ENCODE measurements at regions not wholly inside any gene's neighbourhood (a gene's known extent, or its start where the extent isn't known, plus 50 kb on each side); places are given as distances from the start of the nearest gene placed in this dataset.

GRCh38 chr6:44712353-44713111 is 325.0 kb downstream of the CDC5L start:
- Histone ChIP-seq H3K4me1 (ENCODE audit: insufficient read depth, low read length, poor library complexity, severe bottlenecking) (no peaks in the 10 kb centered on the region), H3K9me2 (replicated peaks; ENCODE audit: low read depth, low read length) (no peaks in the 10 kb centered on the region), H3K9me3 (ENCODE audit: insufficient read depth, low read depth, low read length) (no peaks in the 10 kb centered on the region), H2AFZ (ENCODE audit: low read length) (no peak overlapping the region), H3K79me2 (ENCODE audit: insufficient read depth, low read length) (no peaks in the 10 kb centered on the region), H3K36me3 (ENCODE audit: insufficient read depth, low read length) (no peaks in the 10 kb centered on the region), H4K20me1 (ENCODE audit: insufficient read depth, low read length, poor library complexity, severe bottlenecking) (no peaks in the 10 kb centered on the region), H3F3A (ENCODE audit: low read depth) (no peaks in the 10 kb centered on the region), H3K4me3 (ENCODE audit: low read length, poor library complexity, severe bottlenecking) (no peak overlapping the region), H3K4me2 (ENCODE audit: low read depth, low read length, poor library complexity, severe bottlenecking) (no peak overlapping the region), H3K27me3 (ENCODE audit: insufficient read depth, low read length, poor library complexity, severe bottlenecking) (no peaks in the 10 kb centered on the region), H3K9ac (ENCODE audit: low read depth, low read length, poor library complexity, severe bottlenecking) (no peak overlapping the region)
- TF ChIP-seq EZH2phosphoT487 (IDR thresholded peaks at IDR 0.05; ENCODE audit: borderline replicate concordance), result no peak
- TF ChIP-seq CTCF (conservative IDR thresholded peaks at IDR 0.05; ENCODE audit: low read length), result no peak

GRCh38 chr6:44715188-44715587 is 327.7 kb downstream of the CDC5L start:
- no peak overlapping the region for H2AFZ ChIP-seq (ENCODE audit: low read length)
- no peak for TF ChIP-seq CTCF (conservative IDR thresholded peaks at IDR 0.05; ENCODE audit: low read length)
- no peak for TF ChIP-seq EZH2phosphoT487 (IDR thresholded peaks at IDR 0.05; ENCODE audit: borderline replicate concordance)
- no peak overlapping the region for H3K9ac ChIP-seq (ENCODE audit: low read depth, low read length, poor library complexity, severe bottlenecking)
- no peaks in the 10 kb centered on the region for H3K36me3 ChIP-seq (ENCODE audit: insufficient read depth, low read length)
- no peaks in the 10 kb centered on the region for H4K20me1 ChIP-seq (ENCODE audit: insufficient read depth, low read length, poor library complexity, severe bottlenecking)
- H3K9me2 ChIP-seq (replicated peaks; ENCODE audit: low read depth, low read length), result no peaks in the 10 kb centered on the region
- no peaks in the 10 kb centered on the region for H3K79me2 ChIP-seq (ENCODE audit: insufficient read depth, low read length)
- no peaks in the 10 kb centered on the region for H3K27me3 ChIP-seq (ENCODE audit: insufficient read depth, low read length, poor library complexity, severe bottlenecking)
- no peaks in the 10 kb centered on the region for H3F3A ChIP-seq (ENCODE audit: low read depth)
- no peak overlapping the region for H3K4me3 ChIP-seq (ENCODE audit: low read length, poor library complexity, severe bottlenecking)
- H3K4me2 ChIP-seq (ENCODE audit: low read depth, low read length, poor library complexity, severe bottlenecking), result no peak overlapping the region
- H3K4me1 ChIP-seq (ENCODE audit: insufficient read depth, low read length, poor library complexity, severe bottlenecking), result no peaks in the 10 kb centered on the region
- H3K9me3 ChIP-seq (ENCODE audit: insufficient read depth, low read depth, low read length), result no peaks in the 10 kb centered on the region

GRCh38 chr6:44715925-44716324 is 328.4 kb downstream of the CDC5L start:
- TF ChIP-seq CTCF (conservative IDR thresholded peaks at IDR 0.05; ENCODE audit: low read length), result no peak
- TF ChIP-seq EZH2phosphoT487 (IDR thresholded peaks at IDR 0.05; ENCODE audit: borderline replicate concordance), result no peak
- Histone ChIP-seq H3K4me3 (ENCODE audit: low read length, poor library complexity, severe bottlenecking) (no peak overlapping the region), H3K36me3 (ENCODE audit: insufficient read depth, low read length) (no peaks in the 10 kb centered on the region), H3K4me2 (ENCODE audit: low read depth, low read length, poor library complexity, severe bottlenecking) (no peak overlapping the region), H3K4me1 (ENCODE audit: insufficient read depth, low read length, poor library complexity, severe bottlenecking) (no peaks in the 10 kb centered on the region), H4K20me1 (ENCODE audit: insufficient read depth, low read length, poor library complexity, severe bottlenecking) (no peaks in the 10 kb centered on the region), H3K9me3 (ENCODE audit: insufficient read depth, low read depth, low read length) (no peaks in the 10 kb centered on the region), H3K9me2 (replicated peaks; ENCODE audit: low read depth, low read length) (no peaks in the 10 kb centered on the region), H3K79me2 (ENCODE audit: insufficient read depth, low read length) (no peaks in the 10 kb centered on the region), H2AFZ (ENCODE audit: low read length) (no peak overlapping the region), H3K27me3 (ENCODE audit: insufficient read depth, low read length, poor library complexity, severe bottlenecking) (no peaks in the 10 kb centered on the region), H3F3A (ENCODE audit: low read depth) (no peaks in the 10 kb centered on the region), H3K9ac (ENCODE audit: low read depth, low read length, poor library complexity, severe bottlenecking) (no peak overlapping the region)

Measured in Loucy (cell line).